ENCODE measurements at regions not wholly inside any gene's neighbourhood (a gene's known extent, or its start where the extent isn't known, plus 50 kb on each side); places are given as distances from the start of the nearest gene placed in this dataset.
"Not testable (repeated sequence)": the region's sequence is repeated elsewhere in the genome, so short reads cannot be mapped to it uniquely, and the experiment has no call there.

GRCh38 chr5:158451203-158451992 lies 592.5 kb upstream of the CLINT1 start:
- Histone ChIP-seq H4K20me1 (ENCODE audit: insufficient read depth, low read depth, low read length) (no peaks in the 10 kb centered on the region), H3K9ac (ENCODE audit: low read length) (no peak overlapping the region), H3K79me2 (ENCODE audit: low read length) (no peaks in the 10 kb centered on the region), H3K9me2 (replicated peaks; ENCODE audit: insufficient read depth, low read length) (no peaks in the 10 kb centered on the region), H3K27ac (ENCODE audit: low read length) (no peak overlapping the region), H3K4me2 (ENCODE audit: low read depth, low read length, poor library complexity, severe bottlenecking) (no peak overlapping the region), H3K36me3 (ENCODE audit: insufficient read depth, low read length) (no peaks in the 10 kb centered on the region), H2AFZ (ENCODE audit: low read length) (no peak overlapping the region), H3K27me3 (ENCODE audit: low read length) (no peaks in the 10 kb centered on the region), H3K4me3 (ENCODE audit: low read length) (no peak overlapping the region), H3K9me3 (ENCODE audit: low read length) (no peaks in the 10 kb centered on the region), H3K4me1 (ENCODE audit: low read length) (no peaks in the 10 kb centered on the region)
- DNase-seq: peak; percentile 38

- H3K36me3 ChIP-seq (ENCODE audit: insufficient read depth, low read length): no peaks in the 10 kb centered on the region
- peak; percentile 33 for DNase-seq
- no peaks in the 10 kb centered on the region for H3K4me1 ChIP-seq (ENCODE audit: low read length)
- no peak overlapping the region for H3K4me3 ChIP-seq (ENCODE audit: low read length)
- no peak overlapping the region for H3K9ac ChIP-seq (ENCODE audit: low read length)
- no peaks in the 10 kb centered on the region for H3K79me2 ChIP-seq (ENCODE audit: low read length)
- H3K4me2 ChIP-seq (ENCODE audit: low read depth, low read length, poor library complexity, severe bottlenecking): no peak overlapping the region
- no peak overlapping the region for H3K27ac ChIP-seq (ENCODE audit: low read length)
- H3K9me2 ChIP-seq (replicated peaks; ENCODE audit: insufficient read depth, low read length): no peaks in the 10 kb centered on the region
- H2AFZ ChIP-seq (ENCODE audit: low read length): no peak overlapping the region
- no peaks in the 10 kb centered on the region for H4K20me1 ChIP-seq (ENCODE audit: insufficient read depth, low read depth, low read length)
- no peaks in the 10 kb centered on the region for H3K9me3 ChIP-seq (ENCODE audit: low read length)
- H3K27me3 ChIP-seq (ENCODE audit: low read length): no peaks in the 10 kb centered on the region
Observed at GRCh38 chr5:158450751-158451171, 591.8 kb upstream of the CLINT1 start.

GRCh38 chr5:158446761-158447160 lies 587.8 kb upstream of the CLINT1 start:
- not testable (repeated sequence) for H3K9me3 ChIP-seq (ENCODE audit: low read length); H4K20me1 ChIP-seq (ENCODE audit: insufficient read depth, low read depth, low read length); H3K4me3 ChIP-seq (ENCODE audit: low read length); H3K4me1 ChIP-seq (ENCODE audit: low read length); H3K79me2 ChIP-seq (ENCODE audit: low read length); H3K9ac ChIP-seq (ENCODE audit: low read length); H3K27ac ChIP-seq (ENCODE audit: low read length); H3K36me3 ChIP-seq (ENCODE audit: insufficient read depth, low read length); H3K9me2 ChIP-seq (replicated peaks; ENCODE audit: insufficient read depth, low read length); H2AFZ ChIP-seq (ENCODE audit: low read length); DNase-seq; H3K27me3 ChIP-seq (ENCODE audit: low read length); H3K4me2 ChIP-seq (ENCODE audit: low read depth, low read length, poor library complexity, severe bottlenecking)

DNA sequence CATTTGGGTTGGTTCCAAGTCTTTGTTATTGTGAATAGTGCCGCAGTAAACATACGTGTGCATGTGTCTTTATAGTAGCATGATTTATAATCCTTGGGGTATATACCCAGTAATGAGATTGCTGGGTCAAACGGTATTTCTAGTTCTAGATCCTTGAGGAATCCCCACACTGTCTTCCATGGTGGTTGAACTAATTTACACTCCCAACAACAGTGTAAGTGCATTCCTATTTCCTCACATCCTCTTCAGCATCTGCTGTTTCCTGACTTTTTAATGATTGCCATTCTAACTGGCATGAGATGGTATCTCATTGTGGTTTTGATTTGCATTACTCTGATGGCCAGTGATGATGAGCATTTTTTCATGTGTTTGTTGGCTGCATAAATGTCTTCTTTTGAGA lies 580.3 kb upstream of the CLINT1 start:
- not testable (repeated sequence) for H3K9me3 ChIP-seq (ENCODE audit: low read length); H3K4me3 ChIP-seq (ENCODE audit: low read length); H4K20me1 ChIP-seq (ENCODE audit: insufficient read depth, low read depth, low read length); H3K4me2 ChIP-seq (ENCODE audit: low read depth, low read length, poor library complexity, severe bottlenecking); H3K4me1 ChIP-seq (ENCODE audit: low read length); H2AFZ ChIP-seq (ENCODE audit: low read length); H3K9ac ChIP-seq (ENCODE audit: low read length); H3K27ac ChIP-seq (ENCODE audit: low read length); H3K27me3 ChIP-seq (ENCODE audit: low read length); H3K79me2 ChIP-seq (ENCODE audit: low read length); H3K36me3 ChIP-seq (ENCODE audit: insufficient read depth, low read length); DNase-seq; H3K9me2 ChIP-seq (replicated peaks; ENCODE audit: insufficient read depth, low read length)

DNA sequence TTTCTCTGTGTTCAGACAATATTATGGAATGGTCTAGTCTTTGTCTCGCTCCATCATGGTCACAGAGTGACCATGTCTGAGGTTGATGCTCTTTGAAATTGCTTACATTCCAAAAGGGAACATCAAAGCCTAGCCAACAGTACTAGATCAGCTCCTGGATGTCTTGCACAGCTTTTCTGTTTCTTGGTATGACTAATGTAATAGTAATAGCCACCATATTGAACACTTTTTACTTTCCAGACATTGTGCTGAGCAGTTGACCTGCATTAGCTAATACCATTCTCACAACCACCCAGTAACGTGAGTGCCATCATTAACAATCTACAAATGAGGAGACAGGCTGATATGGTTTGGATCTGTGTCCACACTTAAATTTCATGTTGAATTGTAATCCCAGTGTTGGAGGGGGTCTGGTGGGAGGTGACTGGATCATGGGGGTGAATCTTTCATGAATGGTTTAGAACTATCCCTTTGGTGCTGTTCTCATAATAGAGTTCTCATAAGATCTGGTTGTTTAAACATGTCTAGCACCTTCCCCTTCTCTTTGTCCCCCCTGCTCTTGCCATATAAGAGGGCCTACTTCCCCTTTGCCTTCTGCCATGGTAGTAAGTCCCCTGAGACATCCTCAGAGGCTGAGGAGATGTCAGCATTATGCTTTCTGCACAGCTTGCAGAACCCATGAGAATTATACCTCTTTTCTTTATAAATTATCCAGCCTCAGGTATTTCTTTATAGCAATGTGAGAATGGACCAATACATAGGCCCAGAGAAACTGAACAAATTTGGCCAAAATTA lies 577.5 kb upstream of the CLINT1 start:
- H3K27ac ChIP-seq (ENCODE audit: low read length): no peak overlapping the region

DNA sequence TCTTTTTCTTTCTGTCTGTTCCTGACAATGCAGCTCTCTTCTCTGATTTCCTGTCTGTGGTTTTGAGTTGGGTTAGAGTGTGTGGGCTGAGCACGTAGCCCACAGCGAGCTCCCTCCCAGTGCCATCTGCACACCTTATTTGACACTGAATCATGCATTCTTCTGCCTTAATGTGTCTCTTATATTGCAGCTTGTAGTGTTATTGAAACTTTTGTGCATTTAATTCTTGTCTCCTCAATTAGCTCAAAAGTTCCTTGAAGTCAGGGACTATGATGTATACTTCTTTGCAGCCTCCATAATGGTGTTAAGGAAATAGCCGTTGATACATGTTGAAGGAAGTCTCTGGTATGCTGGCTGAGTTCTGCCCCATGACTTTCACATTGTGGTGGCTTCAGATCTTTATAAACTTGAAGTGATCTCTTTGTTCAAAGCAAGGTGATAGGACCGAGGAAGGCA lies 576.2 kb upstream of the CLINT1 start:
- H3K4me3 ChIP-seq (ENCODE audit: low read length): no peak overlapping the region
- no peak overlapping the region for H3K27ac ChIP-seq (ENCODE audit: low read length)
- DNase-seq: peak; percentile 31
- peaks cover 7% of the 10 kb centered on the region for H3K4me1 ChIP-seq (ENCODE audit: low read length)
- no peak overlapping the region for H3K9ac ChIP-seq (ENCODE audit: low read length)
- H3K36me3 ChIP-seq (ENCODE audit: insufficient read depth, low read length): no peaks in the 10 kb centered on the region
- H3K9me3 ChIP-seq (ENCODE audit: low read length): no peaks in the 10 kb centered on the region
- H2AFZ ChIP-seq (ENCODE audit: low read length): no peak overlapping the region
- no peak overlapping the region for H3K4me2 ChIP-seq (ENCODE audit: low read depth, low read length, poor library complexity, severe bottlenecking)
- H3K27me3 ChIP-seq (ENCODE audit: low read length): 0 out of 2 replicates have a peak, but pooled peaks cover 3% of the 10 kb centered on the region
- no peaks in the 10 kb centered on the region for H3K9me2 ChIP-seq (replicated peaks; ENCODE audit: insufficient read depth, low read length)
- no peaks in the 10 kb centered on the region for H3K79me2 ChIP-seq (ENCODE audit: low read length)
- no peaks in the 10 kb centered on the region for H4K20me1 ChIP-seq (ENCODE audit: insufficient read depth, low read depth, low read length)

More for the DNA sequence above, 577.5 kb upstream of the CLINT1 start:
- no peaks in the 10 kb centered on the region for H3K36me3 ChIP-seq (ENCODE audit: insufficient read depth, low read length)
- H3K9ac ChIP-seq (ENCODE audit: low read length): no peak overlapping the region
- DNase-seq: peak; percentile 44
- H3K9me2 ChIP-seq (replicated peaks; ENCODE audit: insufficient read depth, low read length): no peaks in the 10 kb centered on the region
- no peak overlapping the region for H3K4me3 ChIP-seq (ENCODE audit: low read length)
- no peaks in the 10 kb centered on the region for H4K20me1 ChIP-seq (ENCODE audit: insufficient read depth, low read depth, low read length)
- H3K4me2 ChIP-seq (ENCODE audit: low read depth, low read length, poor library complexity, severe bottlenecking): no peak overlapping the region
- H2AFZ ChIP-seq (ENCODE audit: low read length): no peak overlapping the region
- no peaks in the 10 kb centered on the region for H3K79me2 ChIP-seq (ENCODE audit: low read length)
- H3K27me3 ChIP-seq (ENCODE audit: low read length): 0 out of 2 replicates have a peak, but pooled peaks cover 3% of the 10 kb centered on the region
- H3K4me1 ChIP-seq (ENCODE audit: low read length): peaks cover 7% of the 10 kb centered on the region
- no peaks in the 10 kb centered on the region for H3K9me3 ChIP-seq (ENCODE audit: low read length)

GRCh38 chr5:158434749-158435148 lies 575.8 kb upstream of the CLINT1 start:
- no peak for DNase-seq
- H3K4me3 ChIP-seq (ENCODE audit: low read length): no peak overlapping the region
- H3K4me1 ChIP-seq (ENCODE audit: low read length): peaks cover 7% of the 10 kb centered on the region
- no peak overlapping the region for H3K4me2 ChIP-seq (ENCODE audit: low read depth, low read length, poor library complexity, severe bottlenecking)
- H3K36me3 ChIP-seq (ENCODE audit: insufficient read depth, low read length): no peaks in the 10 kb centered on the region
- 0 out of 2 replicates have a peak, but pooled peaks cover 3% of the 10 kb centered on the region for H3K27me3 ChIP-seq (ENCODE audit: low read length)
- no peak overlapping the region for H3K9ac ChIP-seq (ENCODE audit: low read length)
- H3K79me2 ChIP-seq (ENCODE audit: low read length): no peaks in the 10 kb centered on the region
- no peak overlapping the region for H3K27ac ChIP-seq (ENCODE audit: low read length)
- no peaks in the 10 kb centered on the region for H4K20me1 ChIP-seq (ENCODE audit: insufficient read depth, low read depth, low read length)
- H3K9me3 ChIP-seq (ENCODE audit: low read length): no peaks in the 10 kb centered on the region
- H3K9me2 ChIP-seq (replicated peaks; ENCODE audit: insufficient read depth, low read length): no peaks in the 10 kb centered on the region
- no peak overlapping the region for H2AFZ ChIP-seq (ENCODE audit: low read length)

GRCh38 chr5:158433634-158434033 lies 574.7 kb upstream of the CLINT1 start:
- Histone ChIP-seq H3K9me2 (replicated peaks; ENCODE audit: insufficient read depth, low read length) (no peaks in the 10 kb centered on the region), H2AFZ (ENCODE audit: low read length) (no peak overlapping the region), H3K79me2 (ENCODE audit: low read length) (no peaks in the 10 kb centered on the region), H3K27me3 (ENCODE audit: low read length) (0 out of 2 replicates have a peak, but pooled peaks cover 3% of the 10 kb centered on the region), H3K36me3 (ENCODE audit: insufficient read depth, low read length) (no peaks in the 10 kb centered on the region), H4K20me1 (ENCODE audit: insufficient read depth, low read depth, low read length) (no peaks in the 10 kb centered on the region), H3K4me3 (ENCODE audit: low read length) (no peak overlapping the region), H3K27ac (ENCODE audit: low read length) (no peak overlapping the region), H3K4me2 (ENCODE audit: low read depth, low read length, poor library complexity, severe bottlenecking) (no peak overlapping the region), H3K9me3 (ENCODE audit: low read length) (no peaks in the 10 kb centered on the region), H3K9ac (ENCODE audit: low read length) (no peak overlapping the region), H3K4me1 (ENCODE audit: low read length) (peaks cover 7% of the 10 kb centered on the region)
- DNase-seq: no peak
